OCI-LY7 (cell line): ENCODE measurements at regions not wholly inside any gene's neighbourhood (a gene's known extent, or its start where the extent isn't known, plus 50 kb on each side); places are given as distances from the start of the nearest gene placed in this dataset.

ENCODE experiments used
- CTCF ChIP-seq: fragments of 200-600 bp; sonication (generic); conservative IDR thresholded peaks from 2 replicates; pipeline ENCODE4 v1.5.1; 2014; ENCODE audit warnings: mild to moderate bottlenecking, antibody characterized with exemption, low read length, moderate library complexity, mixed read lengths
- EZH2phosphoT487 ChIP-seq: fragments of 200-600 bp; sonication (generic); IDR thresholded peaks from 2 replicates; pipeline ENCODE4 v1.6.1; 2018; ENCODE audit warnings: low read depth, borderline replicate concordance, mild to moderate bottlenecking, mixed run types, antibody characterized with exemption, low read length, moderate library complexity, mixed read lengths

DNA sequence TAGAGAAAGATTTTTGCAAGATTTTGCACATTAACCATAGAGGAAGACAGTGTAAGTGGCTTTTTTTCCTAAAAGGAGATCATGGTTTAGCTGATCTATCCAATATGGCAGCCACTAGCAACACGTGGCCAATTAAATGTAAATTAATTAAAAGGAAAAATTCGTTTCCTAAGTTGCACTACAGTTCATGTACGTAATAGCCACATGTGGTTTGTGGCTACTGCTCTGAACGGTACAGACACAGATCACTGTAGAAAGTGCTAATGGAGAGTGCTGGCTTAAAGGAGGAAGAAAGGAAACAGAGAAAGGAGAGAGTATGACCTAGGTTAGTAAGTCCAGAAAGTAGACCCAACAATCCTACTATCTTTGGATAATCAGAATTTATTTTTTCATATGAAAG is 170.8 kb downstream of the SIPA1L2 start:
- TF ChIP-seq CTCF: no peak
- no peak for TF ChIP-seq EZH2phosphoT487
